ENCODE measurements at regions not wholly inside any gene's neighbourhood (a gene's known extent, or its start where the extent isn't known, plus 50 kb on each side); places are given as distances from the start of the nearest gene placed in this dataset.

DNA sequence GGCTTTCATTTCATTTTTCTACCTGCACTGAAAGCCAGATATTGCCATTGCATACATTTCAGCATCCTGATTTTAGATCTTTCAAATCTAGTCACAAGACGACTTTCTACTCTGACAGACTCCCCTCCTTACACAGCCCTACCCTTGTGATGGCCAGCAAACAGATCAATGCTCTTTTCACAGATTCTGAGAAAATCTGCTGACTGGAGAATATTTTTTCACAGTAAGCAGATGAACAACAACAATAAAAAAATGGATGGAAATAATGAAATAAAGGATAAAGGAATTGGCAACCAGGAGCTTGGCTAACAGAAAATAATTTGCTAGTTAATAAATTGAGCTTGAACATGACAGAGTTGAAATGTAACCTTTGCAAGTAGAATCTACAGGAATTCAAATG is 527.2 kb downstream of the IRS1 start:
- TF ChIP-seq, protein P1, sequence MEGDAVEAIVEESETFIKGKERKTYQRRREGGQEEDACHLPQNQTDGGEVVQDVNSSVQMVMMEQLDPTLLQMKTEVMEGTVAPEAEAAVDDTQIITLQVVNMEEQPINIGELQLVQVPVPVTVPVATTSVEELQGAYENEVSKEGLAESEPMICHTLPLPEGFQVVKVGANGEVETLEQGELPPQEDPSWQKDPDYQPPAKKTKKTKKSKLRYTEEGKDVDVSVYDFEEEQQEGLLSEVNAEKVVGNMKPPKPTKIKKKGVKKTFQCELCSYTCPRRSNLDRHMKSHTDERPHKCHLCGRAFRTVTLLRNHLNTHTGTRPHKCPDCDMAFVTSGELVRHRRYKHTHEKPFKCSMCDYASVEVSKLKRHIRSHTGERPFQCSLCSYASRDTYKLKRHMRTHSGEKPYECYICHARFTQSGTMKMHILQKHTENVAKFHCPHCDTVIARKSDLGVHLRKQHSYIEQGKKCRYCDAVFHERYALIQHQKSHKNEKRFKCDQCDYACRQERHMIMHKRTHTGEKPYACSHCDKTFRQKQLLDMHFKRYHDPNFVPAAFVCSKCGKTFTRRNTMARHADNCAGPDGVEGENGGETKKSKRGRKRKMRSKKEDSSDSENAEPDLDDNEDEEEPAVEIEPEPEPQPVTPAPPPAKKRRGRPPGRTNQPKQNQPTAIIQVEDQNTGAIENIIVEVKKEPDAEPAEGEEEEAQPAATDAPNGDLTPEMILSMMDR (IDR thresholded peaks at IDR 0.05; ENCODE audit: low read depth, low read length) = no peak
- no peak overlapping the region for H3K4me3 ChIP-seq (ENCODE audit: low read depth, low read length)
- no peak overlapping the region for H3K27ac ChIP-seq
- H3K27me3 ChIP-seq (ENCODE audit: insufficient read depth, low read depth, severe bottlenecking) = no peaks in the 10 kb centered on the region
- H3K36me3 ChIP-seq = no peaks in the 10 kb centered on the region
- no peaks in the 10 kb centered on the region for H3K9me3 ChIP-seq (ENCODE audit: severe bottlenecking)
- DNase-seq = no peak

DNA sequence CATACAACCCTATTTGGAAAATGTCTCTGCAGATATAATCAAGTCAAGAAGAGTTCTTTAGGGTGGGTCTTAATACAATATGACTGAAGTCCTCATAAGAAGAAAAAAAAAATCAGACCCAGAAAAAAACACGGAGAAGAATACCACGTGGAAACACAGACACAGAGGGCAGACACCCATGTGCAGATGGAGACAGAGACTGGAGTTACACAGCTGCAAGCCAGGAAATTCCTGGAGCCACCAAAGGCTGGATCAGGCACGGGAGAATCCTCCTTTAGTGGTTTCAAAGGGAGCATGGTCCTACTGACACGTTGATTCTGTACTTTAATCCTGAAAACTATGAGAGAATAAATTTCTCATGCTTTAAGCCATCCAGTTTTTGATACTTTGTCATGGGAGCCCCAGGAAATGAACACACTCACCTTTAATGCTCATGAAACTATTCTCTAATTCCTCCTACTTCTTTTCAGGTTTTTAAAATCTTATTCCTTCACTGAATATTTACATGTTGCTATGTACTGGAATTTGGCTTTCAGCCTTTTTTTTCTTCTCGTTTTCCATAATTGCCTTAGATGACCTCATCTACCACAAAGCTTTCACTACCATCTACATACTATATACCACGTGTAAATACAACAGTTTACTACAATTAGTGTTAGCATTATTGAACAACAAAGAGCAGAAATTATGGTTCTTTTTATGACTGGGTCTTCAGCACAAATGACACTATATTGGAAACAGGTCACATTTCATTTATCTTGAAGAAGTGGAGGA is 529.1 kb downstream of the IRS1 start:
- Histone ChIP-seq H3K4me3 (ENCODE audit: low read depth, low read length) (no peak overlapping the region), H3K9me3 (ENCODE audit: severe bottlenecking) (no peaks in the 10 kb centered on the region), H3K27ac (no peak overlapping the region), H3K36me3 (no peaks in the 10 kb centered on the region), H3K27me3 (ENCODE audit: insufficient read depth, low read depth, severe bottlenecking) (no peaks in the 10 kb centered on the region)
- no peak for DNase-seq
- TF ChIP-seq, protein P1 (IDR thresholded peaks at IDR 0.05; ENCODE audit: low read depth, low read length) = no peak

GRCh38 chr2:226267516-226268289 is 531.9 kb downstream of the IRS1 start:
- Histone ChIP-seq H3K36me3 (no peaks in the 10 kb centered on the region), H3K9me3 (ENCODE audit: severe bottlenecking) (no peaks in the 10 kb centered on the region), H3K4me3 (ENCODE audit: low read depth, low read length) (no peak overlapping the region), H3K27ac (no peak overlapping the region), H3K27me3 (ENCODE audit: insufficient read depth, low read depth, severe bottlenecking) (no peaks in the 10 kb centered on the region)
- no peak for DNase-seq
- TF ChIP-seq, protein P1 (IDR thresholded peaks at IDR 0.05; ENCODE audit: low read depth, low read length) = no peak

DNA sequence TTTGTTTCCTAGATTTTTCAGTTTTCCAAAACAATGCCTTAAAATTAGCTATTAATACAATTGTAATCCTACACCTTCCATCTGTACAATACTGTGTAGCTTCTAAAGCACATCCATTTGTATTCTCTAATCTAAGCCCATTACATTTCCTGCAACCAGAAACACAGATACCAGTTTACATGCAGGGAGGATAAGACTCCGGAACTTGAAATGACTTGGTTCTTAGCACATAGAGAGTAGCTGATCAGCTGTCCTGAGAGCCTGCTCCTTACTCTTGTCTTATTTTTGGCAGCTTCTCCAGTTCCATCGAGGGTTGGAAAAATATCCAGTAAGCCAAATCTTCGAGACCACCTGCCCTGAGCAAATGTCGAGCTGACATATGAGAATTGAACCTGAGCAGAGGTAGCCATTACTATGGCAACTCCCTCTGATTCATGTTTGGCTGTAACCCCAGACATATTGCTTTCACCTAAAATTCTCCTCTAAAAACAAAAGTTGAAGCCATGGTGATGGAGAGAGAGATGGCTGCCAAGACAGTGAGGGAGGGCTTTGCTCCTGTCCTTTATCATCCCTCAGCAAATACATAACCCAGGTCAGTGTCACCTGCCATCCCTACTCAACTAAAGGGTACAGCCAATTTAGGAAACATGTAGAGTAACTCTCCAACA is 542.8 kb downstream of the IRS1 start:
- no peak for DNase-seq
- no peaks in the 10 kb centered on the region for H3K9me3 ChIP-seq (ENCODE audit: severe bottlenecking)

GRCh38 chr2:226256237-226256636 is 543.4 kb downstream of the IRS1 start:
- DNase-seq = no peak
- H3K27ac ChIP-seq = no peak overlapping the region
- H3K27me3 ChIP-seq (ENCODE audit: insufficient read depth, low read depth, severe bottlenecking) = no peaks in the 10 kb centered on the region
- no peak overlapping the region for H3K4me3 ChIP-seq (ENCODE audit: low read depth, low read length)
- no peaks in the 10 kb centered on the region for H3K9me3 ChIP-seq (ENCODE audit: severe bottlenecking)
- TF ChIP-seq, protein P1 (IDR thresholded peaks at IDR 0.05; ENCODE audit: low read depth, low read length) = no peak
- H3K36me3 ChIP-seq = no peaks in the 10 kb centered on the region

More for the DNA sequence above, 542.8 kb downstream of the IRS1 start:
- TF ChIP-seq, protein P1 (IDR thresholded peaks at IDR 0.05; ENCODE audit: low read depth, low read length) = no peak
- no peak overlapping the region for H3K4me3 ChIP-seq (ENCODE audit: low read depth, low read length)
- H3K36me3 ChIP-seq = no peaks in the 10 kb centered on the region
- no peak overlapping the region for H3K27ac ChIP-seq
- H3K27me3 ChIP-seq (ENCODE audit: insufficient read depth, low read depth, severe bottlenecking) = no peaks in the 10 kb centered on the region

All from WERI-Rb-1 (cell line).